ENCODE measurements at regions not wholly inside any gene's neighbourhood (a gene's known extent, or its start where the extent isn't known, plus 50 kb on each side); places are given as distances from the start of the nearest gene placed in this dataset.

GRCh38 chr5:174339130-174339529 is 293.6 kb downstream of the NSG2 start:
- Histone ChIP-seq H3K9ac (ENCODE audit: insufficient read depth, low read length) (no peak overlapping the region), H3K4me3 (replicated peaks in 1 of 4; ENCODE audit: control extremely low read depth in 1 of 4, insufficient read depth in 1 of 4, low read depth in 3 of 4, low read length in 4 of 4) (no peak overlapping the region), H3K36me3 (ENCODE audit: control insufficient read depth, insufficient read depth, low read length) (no peaks in the 10 kb centered on the region), H2AFZ (ENCODE audit: low read length) (no peak overlapping the region), H3K27ac (ENCODE audit: insufficient read depth, low read length) (no peak overlapping the region), H3K4me1 (ENCODE audit: control insufficient read depth, extremely low read depth, insufficient read depth, low read length) (no peaks in the 10 kb centered on the region), H3K79me2 (ENCODE audit: control insufficient read depth, insufficient read depth, low read length) (no peaks in the 10 kb centered on the region), H3K4me2 (ENCODE audit: extremely low read depth, insufficient read depth, low read length) (no peak overlapping the region), H3K9me3 (ENCODE audit: control insufficient read depth, insufficient read depth, low read depth, low read length) (no peaks in the 10 kb centered on the region), H4K20me1 (ENCODE audit: control insufficient read depth, extremely low read depth, insufficient read depth, low read length) (no peaks in the 10 kb centered on the region), H3K27me3 (ENCODE audit: control insufficient read depth, insufficient read depth, low read length) (no peaks in the 10 kb centered on the region)
- TF ChIP-seq CTCF (conservative IDR thresholded peaks at IDR 0.05 in 1 of 2, IDR thresholded peaks at IDR 0.05 in 1 of 2; ENCODE audit: low read depth in 1 of 2, low read length in 2 of 2): no peak
- TF ChIP-seq EZH2 (IDR thresholded peaks at IDR 0.05; ENCODE audit: low read length, missing control alignments): no peak
- DNase-seq (ENCODE audit: low read depth in 2 of 2): no peak

- Histone ChIP-seq H3K27ac (ENCODE audit: insufficient read depth, low read length) (no peak overlapping the region), H3K36me3 (ENCODE audit: control insufficient read depth, insufficient read depth, low read length) (no peaks in the 10 kb centered on the region), H3K4me3 (replicated peaks in 1 of 4; ENCODE audit: control extremely low read depth in 1 of 4, insufficient read depth in 1 of 4, low read depth in 3 of 4, low read length in 4 of 4) (no peak overlapping the region), H3K27me3 (ENCODE audit: control insufficient read depth, insufficient read depth, low read length) (no peaks in the 10 kb centered on the region), H4K20me1 (ENCODE audit: control insufficient read depth, extremely low read depth, insufficient read depth, low read length) (no peaks in the 10 kb centered on the region), H3K79me2 (ENCODE audit: control insufficient read depth, insufficient read depth, low read length) (no peaks in the 10 kb centered on the region), H2AFZ (ENCODE audit: low read length) (no peak overlapping the region), H3K4me1 (ENCODE audit: control insufficient read depth, extremely low read depth, insufficient read depth, low read length) (no peaks in the 10 kb centered on the region), H3K4me2 (ENCODE audit: extremely low read depth, insufficient read depth, low read length) (no peak overlapping the region), H3K9ac (ENCODE audit: insufficient read depth, low read length) (no peak overlapping the region), H3K9me3 (ENCODE audit: control insufficient read depth, insufficient read depth, low read depth, low read length) (no peaks in the 10 kb centered on the region)
- DNase-seq (ENCODE audit: low read depth in 2 of 2): peak in 1 of 2 donors; percentile 81
- no peak for TF ChIP-seq EZH2 (IDR thresholded peaks at IDR 0.05; ENCODE audit: low read length, missing control alignments)
Observed at GRCh38 chr5:174340226-174340625, 294.7 kb downstream of the NSG2 start.

- H3K27ac ChIP-seq (ENCODE audit: insufficient read depth, low read length): no peak overlapping the region
- TF ChIP-seq EZH2 (IDR thresholded peaks at IDR 0.05; ENCODE audit: low read length, missing control alignments) (no peak), CTCF (conservative IDR thresholded peaks at IDR 0.05 in 1 of 2, IDR thresholded peaks at IDR 0.05 in 1 of 2; ENCODE audit: low read depth in 1 of 2, low read length in 2 of 2) (no peak)
- no peak overlapping the region for H3K9ac ChIP-seq (ENCODE audit: insufficient read depth, low read length)
- no peaks in the 10 kb centered on the region for H3K4me1 ChIP-seq (ENCODE audit: control insufficient read depth, extremely low read depth, insufficient read depth, low read length)
- no peaks in the 10 kb centered on the region for H3K9me3 ChIP-seq (ENCODE audit: control insufficient read depth, insufficient read depth, low read depth, low read length)
- no peaks in the 10 kb centered on the region for H3K27me3 ChIP-seq (ENCODE audit: control insufficient read depth, insufficient read depth, low read length)
- no peaks in the 10 kb centered on the region for H3K36me3 ChIP-seq (ENCODE audit: control insufficient read depth, insufficient read depth, low read length)
- H3K79me2 ChIP-seq (ENCODE audit: control insufficient read depth, insufficient read depth, low read length): no peaks in the 10 kb centered on the region
- H3K4me2 ChIP-seq (ENCODE audit: extremely low read depth, insufficient read depth, low read length): no peak overlapping the region
- DNase-seq (ENCODE audit: low read depth in 2 of 2): no peak
- H2AFZ ChIP-seq (ENCODE audit: low read length): no peak overlapping the region
- no peaks in the 10 kb centered on the region for H4K20me1 ChIP-seq (ENCODE audit: control insufficient read depth, extremely low read depth, insufficient read depth, low read length)
- no peak overlapping the region for H3K4me3 ChIP-seq (replicated peaks in 1 of 4; ENCODE audit: control extremely low read depth in 1 of 4, insufficient read depth in 1 of 4, low read depth in 3 of 4, low read length in 4 of 4)
Observed at GRCh38 chr5:174342696-174343095, 297.2 kb downstream of the NSG2 start.
